ENCODE measurements at regions not wholly inside any gene's neighbourhood (a gene's known extent, or its start where the extent isn't known, plus 50 kb on each side); places are given as distances from the start of the nearest gene placed in this dataset.

DNA sequence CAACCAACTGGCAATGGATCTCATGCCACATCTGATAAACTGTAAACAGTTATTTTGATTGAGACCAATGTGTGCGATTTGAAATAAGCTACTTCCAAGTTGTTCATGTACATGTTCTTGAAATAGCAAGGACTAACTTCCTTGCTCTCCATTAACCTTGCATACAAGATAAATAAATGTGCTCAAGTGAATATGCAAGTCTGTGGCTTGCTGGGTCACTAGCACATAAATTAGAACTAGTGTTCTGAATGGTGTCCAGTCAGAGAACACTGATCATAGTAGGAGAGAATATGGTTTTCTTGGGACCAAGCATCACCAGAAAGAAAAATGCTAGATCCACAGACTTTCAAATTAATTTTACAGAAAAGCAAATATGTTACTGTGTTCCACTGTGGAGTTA is 640.0 kb upstream of the CCDC54 start:
- Mint-ChIP-seq H3K9me3 (peaks cover 0 to 2% (median 0%) of the 10 kb centered on the region in 7 donors), H3K27me3 (no peaks in the 10 kb centered on the region), H3K36me3 (no peaks in the 10 kb centered on the region), H3K27ac (no peak overlapping the region), H3K4me3 (no peak overlapping the region), H3K4me1 (no peaks in the 10 kb centered on the region)
- Histone ChIP-seq H3K27ac (ENCODE audit: insufficient read depth, low read length, poor library complexity, severe bottlenecking) (no peak overlapping the region), H3K4me1 (ENCODE audit: control insufficient read depth, insufficient read depth, low read length, poor library complexity, severe bottlenecking) (no peaks in the 10 kb centered on the region), H3K4me3 (ENCODE audit: low read depth, low read length) (no peak overlapping the region), H3K9me3 (ENCODE audit: control insufficient read depth in 2 of 2, low read length in 2 of 2) (no peaks in the 10 kb centered on the region), H3K36me3 (ENCODE audit: control insufficient read depth, insufficient read depth, low read length) (no peaks in the 10 kb centered on the region), H3K27me3 (ENCODE audit: control insufficient read depth, insufficient read depth, low read length) (no peaks in the 10 kb centered on the region)
- DNase-seq (no peak), ATAC-seq (ENCODE audit: low read depth in 2 of 2) (no peak)

DNA sequence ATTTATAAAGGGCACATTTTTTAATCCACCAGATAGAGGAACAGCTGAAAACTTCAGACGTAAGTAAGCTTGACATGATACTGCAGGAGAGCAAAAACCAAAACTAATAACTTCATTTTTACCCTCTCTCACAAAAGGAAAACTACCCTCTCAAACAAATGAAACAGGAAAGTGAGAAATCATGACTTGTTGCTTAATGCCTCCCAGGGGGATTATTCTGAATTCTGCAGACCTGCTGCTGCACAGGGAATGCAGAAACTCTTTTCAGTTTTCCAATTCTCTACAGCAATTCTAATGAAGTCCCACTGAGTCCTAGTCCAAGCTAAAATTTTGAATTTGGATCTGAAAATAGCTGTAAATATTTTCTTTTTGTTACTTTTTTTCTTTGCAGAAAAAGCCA is 637.1 kb upstream of the CCDC54 start:
- H3K27ac Mint-ChIP-seq = no peak overlapping the region
- Histone ChIP-seq H3K4me3 (ENCODE audit: low read depth, low read length) (no peak overlapping the region), H3K27me3 (ENCODE audit: control insufficient read depth, insufficient read depth, low read length) (no peaks in the 10 kb centered on the region), H3K36me3 (ENCODE audit: control insufficient read depth, insufficient read depth, low read length) (no peaks in the 10 kb centered on the region), H3K9me3 (ENCODE audit: control insufficient read depth in 2 of 2, low read length in 2 of 2) (no peaks in the 10 kb centered on the region), H3K4me1 (ENCODE audit: control insufficient read depth, insufficient read depth, low read length, poor library complexity, severe bottlenecking) (no peaks in the 10 kb centered on the region), H3K27ac (ENCODE audit: insufficient read depth, low read length, poor library complexity, severe bottlenecking) (no peak overlapping the region)
- H3K27me3 Mint-ChIP-seq = no peaks in the 10 kb centered on the region
- H3K9me3 Mint-ChIP-seq = peaks cover 0 to 2% (median 0%) of the 10 kb centered on the region in 7 donors
- H3K4me3 Mint-ChIP-seq = no peak overlapping the region
- H3K36me3 Mint-ChIP-seq = no peaks in the 10 kb centered on the region
- no peaks in the 10 kb centered on the region for H3K4me1 Mint-ChIP-seq
- DNase-seq (no peak), ATAC-seq (ENCODE audit: low read depth in 2 of 2) (no peak)

DNA sequence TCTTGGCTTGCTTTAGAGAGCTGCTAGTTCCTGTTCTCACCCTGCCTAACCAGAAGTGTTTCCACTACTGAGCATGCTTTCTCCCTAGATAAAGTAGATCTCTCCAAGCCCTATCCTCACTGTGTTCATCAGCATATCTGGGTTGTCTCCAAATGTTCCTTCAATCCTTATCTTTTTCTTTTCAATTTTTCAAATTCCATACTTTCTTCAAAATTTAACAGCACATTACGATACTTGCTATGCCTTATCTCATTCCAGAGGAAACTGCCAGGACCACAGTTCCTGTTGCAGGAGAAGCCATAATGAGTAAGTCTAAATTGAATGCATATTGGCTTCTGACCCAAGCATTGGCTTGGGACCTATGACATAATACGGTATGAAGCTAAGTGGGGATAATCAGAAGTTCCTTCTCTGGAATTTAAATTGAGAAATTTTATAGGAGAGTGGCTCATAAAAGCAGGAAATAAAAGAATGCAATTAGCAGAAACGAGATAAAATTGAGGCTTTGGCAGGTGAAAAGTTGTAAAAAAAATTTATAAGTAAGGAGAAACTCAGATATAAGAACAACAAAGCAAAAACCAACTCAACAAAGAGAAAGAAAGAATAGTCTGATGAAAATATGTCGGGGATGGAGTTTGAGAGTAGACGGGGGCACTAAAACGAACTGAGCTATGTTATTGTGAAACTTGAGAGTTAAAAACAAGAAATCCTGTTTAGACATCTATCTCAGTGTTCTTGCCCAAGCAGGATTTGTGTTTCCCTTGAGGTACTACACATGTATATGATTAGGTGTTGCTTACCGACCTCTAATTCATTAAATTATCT is 631.7 kb upstream of the CCDC54 start:
- H3K9me3 ChIP-seq (ENCODE audit: control insufficient read depth in 2 of 2, low read length in 2 of 2) = no peaks in the 10 kb centered on the region
- no peaks in the 10 kb centered on the region for H3K36me3 ChIP-seq (ENCODE audit: control insufficient read depth, insufficient read depth, low read length)
- Mint-ChIP-seq H3K4me1 (no peaks in the 10 kb centered on the region), H3K9me3 (peaks cover 0 to 5% (median 0%) of the 10 kb centered on the region in 7 donors), H3K4me3 (no peak overlapping the region), H3K27me3 (no peaks in the 10 kb centered on the region), H3K27ac (no peak overlapping the region), H3K36me3 (no peaks in the 10 kb centered on the region)
- no peak overlapping the region for H3K4me3 ChIP-seq (ENCODE audit: low read depth, low read length)
- no peaks in the 10 kb centered on the region for H3K27me3 ChIP-seq (ENCODE audit: control insufficient read depth, insufficient read depth, low read length)
- DNase-seq (no peak), ATAC-seq (ENCODE audit: low read depth in 2 of 2) (no peak)
- no peak overlapping the region for H3K27ac ChIP-seq (ENCODE audit: insufficient read depth, low read length, poor library complexity, severe bottlenecking)
- H3K4me1 ChIP-seq (ENCODE audit: control insufficient read depth, insufficient read depth, low read length, poor library complexity, severe bottlenecking) = no peaks in the 10 kb centered on the region

DNA sequence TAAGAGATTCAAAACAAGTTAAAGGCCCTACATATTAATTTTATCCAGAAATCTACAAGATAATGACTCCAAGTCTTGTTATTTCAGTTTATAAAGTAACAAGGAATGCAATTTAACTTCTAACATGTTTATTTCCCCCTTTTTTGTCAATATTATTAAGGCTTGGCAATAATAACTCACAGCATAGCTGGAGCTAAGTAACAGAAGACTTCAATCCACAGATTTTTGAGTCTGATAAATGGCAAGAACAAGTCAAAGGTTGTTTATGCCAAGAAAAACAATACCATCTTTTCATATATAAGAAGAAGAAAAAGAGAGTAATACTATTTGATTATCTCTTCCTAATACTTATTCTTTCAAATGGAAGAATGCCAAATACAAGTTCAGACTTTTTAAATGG is 631.0 kb upstream of the CCDC54 start:
- H3K36me3 Mint-ChIP-seq = no peaks in the 10 kb centered on the region
- no peak overlapping the region for H3K27ac ChIP-seq (ENCODE audit: insufficient read depth, low read length, poor library complexity, severe bottlenecking)
- no peaks in the 10 kb centered on the region for H3K4me1 ChIP-seq (ENCODE audit: control insufficient read depth, insufficient read depth, low read length, poor library complexity, severe bottlenecking)
- no peaks in the 10 kb centered on the region for H3K9me3 ChIP-seq (ENCODE audit: control insufficient read depth in 2 of 2, low read length in 2 of 2)
- H3K27me3 ChIP-seq (ENCODE audit: control insufficient read depth, insufficient read depth, low read length) = no peaks in the 10 kb centered on the region
- no peaks in the 10 kb centered on the region for H3K27me3 Mint-ChIP-seq
- H3K36me3 ChIP-seq (ENCODE audit: control insufficient read depth, insufficient read depth, low read length) = no peaks in the 10 kb centered on the region
- ATAC-seq (ENCODE audit: low read depth in 2 of 2) (no peak), DNase-seq (no peak)
- no peak overlapping the region for H3K4me3 ChIP-seq (ENCODE audit: low read depth, low read length)
- H3K27ac Mint-ChIP-seq = no peak overlapping the region
- H3K4me1 Mint-ChIP-seq = no peaks in the 10 kb centered on the region
- H3K9me3 Mint-ChIP-seq = peaks cover 0 to 5% (median 0%) of the 10 kb centered on the region in 7 donors
- no peak overlapping the region for H3K4me3 Mint-ChIP-seq

DNA sequence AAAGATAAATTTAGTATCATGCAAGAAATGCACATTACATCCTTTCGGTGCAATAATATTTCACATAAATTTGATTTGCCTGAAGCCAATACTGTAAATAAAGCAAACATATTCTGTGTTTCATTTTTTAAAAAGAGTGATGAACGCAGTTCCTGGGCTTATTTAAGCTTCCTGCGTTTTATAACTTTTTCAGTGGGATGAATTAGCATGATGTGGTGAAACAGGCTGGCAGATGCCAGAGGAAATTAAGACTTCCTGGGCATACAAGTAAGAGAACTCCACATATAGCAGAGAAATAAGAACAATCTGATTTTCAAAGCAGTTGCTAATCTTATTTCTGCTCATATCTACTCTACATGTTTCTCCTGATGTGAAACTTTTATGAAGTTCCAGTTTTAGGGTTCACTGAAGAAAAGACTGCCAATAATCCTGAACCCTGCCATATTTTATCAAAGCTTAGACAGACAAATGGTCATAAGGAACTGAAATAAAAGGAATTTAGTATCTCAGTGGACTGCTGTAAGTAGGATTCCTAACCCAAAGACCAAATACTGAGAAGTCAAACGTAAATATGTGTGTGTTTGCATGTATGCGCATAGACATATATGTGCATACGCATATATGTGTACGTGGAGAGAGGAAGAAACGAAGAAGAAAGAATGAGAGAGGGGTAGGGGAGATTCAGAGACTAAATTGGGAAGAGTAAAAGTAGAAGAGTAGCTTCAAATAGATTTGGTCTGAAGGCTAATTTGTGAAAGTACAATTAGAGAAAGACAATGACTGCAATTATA is 628.6 kb upstream of the CCDC54 start:
- Histone ChIP-seq H3K9me3 (ENCODE audit: control insufficient read depth in 2 of 2, low read length in 2 of 2) (no peaks in the 10 kb centered on the region), H3K27ac (ENCODE audit: insufficient read depth, low read length, poor library complexity, severe bottlenecking) (no peak overlapping the region), H3K27me3 (ENCODE audit: control insufficient read depth, insufficient read depth, low read length) (no peaks in the 10 kb centered on the region), H3K4me3 (ENCODE audit: low read depth, low read length) (no peak overlapping the region), H3K4me1 (ENCODE audit: control insufficient read depth, insufficient read depth, low read length, poor library complexity, severe bottlenecking) (no peaks in the 10 kb centered on the region), H3K36me3 (ENCODE audit: control insufficient read depth, insufficient read depth, low read length) (no peaks in the 10 kb centered on the region)
- H3K9me3 Mint-ChIP-seq = peaks cover 0 to 7% (median 0%) of the 10 kb centered on the region in 7 donors
- H3K4me3 Mint-ChIP-seq = no peak overlapping the region
- no peak overlapping the region for H3K27ac Mint-ChIP-seq
- H3K27me3 Mint-ChIP-seq = no peaks in the 10 kb centered on the region
- no peak for ATAC-seq (ENCODE audit: low read depth in 2 of 2)
- H3K36me3 Mint-ChIP-seq = no peaks in the 10 kb centered on the region
- H3K4me1 Mint-ChIP-seq = no peaks in the 10 kb centered on the region
- no peak for DNase-seq

DNA sequence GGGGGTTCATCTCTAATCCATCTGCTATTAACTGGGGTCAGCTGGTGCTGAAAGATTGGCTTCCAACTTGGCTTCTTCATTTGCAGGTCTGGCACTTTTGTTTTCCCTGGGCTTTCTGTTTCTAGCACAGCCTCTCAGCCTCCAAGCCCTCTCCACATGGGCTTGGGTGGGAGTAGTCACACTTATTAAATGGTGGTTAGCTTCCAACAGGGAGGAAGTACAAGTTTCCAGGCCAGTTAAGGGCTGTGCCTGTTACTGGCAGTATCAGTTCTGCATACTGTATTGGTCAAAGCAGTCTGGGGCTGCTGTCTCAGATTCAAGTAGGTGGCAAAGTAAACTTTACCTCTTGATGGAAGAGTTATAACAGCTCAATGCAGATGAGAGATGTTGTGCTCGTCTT is 627.1 kb upstream of the CCDC54 start:
- no peaks in the 10 kb centered on the region for H3K36me3 ChIP-seq (ENCODE audit: control insufficient read depth, insufficient read depth, low read length)
- H3K27ac Mint-ChIP-seq = no peak overlapping the region
- no peaks in the 10 kb centered on the region for H3K27me3 ChIP-seq (ENCODE audit: control insufficient read depth, insufficient read depth, low read length)
- no peak for DNase-seq
- H3K4me3 ChIP-seq (ENCODE audit: low read depth, low read length) = no peak overlapping the region
- no peaks in the 10 kb centered on the region for H3K9me3 ChIP-seq (ENCODE audit: control insufficient read depth in 2 of 2, low read length in 2 of 2)
- no peak for ATAC-seq (ENCODE audit: low read depth in 2 of 2)
- no peaks in the 10 kb centered on the region for H3K4me1 ChIP-seq (ENCODE audit: control insufficient read depth, insufficient read depth, low read length, poor library complexity, severe bottlenecking)
- no peaks in the 10 kb centered on the region for H3K4me1 Mint-ChIP-seq
- no peak overlapping the region for H3K27ac ChIP-seq (ENCODE audit: insufficient read depth, low read length, poor library complexity, severe bottlenecking)
- peaks cover 0 to 10% (median 2%) of the 10 kb centered on the region in 7 donors for H3K9me3 Mint-ChIP-seq
- H3K27me3 Mint-ChIP-seq = no peaks in the 10 kb centered on the region
- H3K4me3 Mint-ChIP-seq = no peak overlapping the region
- H3K36me3 Mint-ChIP-seq = no peaks in the 10 kb centered on the region

DNA sequence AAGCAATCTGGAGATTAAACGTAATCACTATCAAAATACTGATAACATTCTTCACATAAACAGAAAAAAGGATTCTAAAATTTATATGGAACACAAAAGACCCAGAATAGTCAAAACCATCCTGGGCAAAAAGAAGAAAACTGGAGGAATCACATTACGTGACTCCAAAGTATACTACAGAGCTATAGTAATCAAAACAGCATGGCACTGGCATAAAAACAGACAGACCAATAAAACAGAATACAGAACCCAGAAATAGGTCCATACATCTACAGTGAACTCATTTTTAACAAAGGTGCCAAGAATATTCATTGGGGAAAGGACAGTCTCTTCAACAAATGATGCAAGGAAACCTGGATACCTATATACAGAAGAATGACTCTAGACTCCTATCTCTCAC is 621.9 kb upstream of the CCDC54 start:
- Histone ChIP-seq H3K9me3 (ENCODE audit: control insufficient read depth in 2 of 2, low read length in 2 of 2) (no peaks in the 10 kb centered on the region), H3K27ac (ENCODE audit: insufficient read depth, low read length, poor library complexity, severe bottlenecking) (no peak overlapping the region), H3K36me3 (ENCODE audit: control insufficient read depth, insufficient read depth, low read length) (no peaks in the 10 kb centered on the region), H3K4me3 (ENCODE audit: low read depth, low read length) (no peak overlapping the region), H3K27me3 (ENCODE audit: control insufficient read depth, insufficient read depth, low read length) (no peaks in the 10 kb centered on the region), H3K4me1 (ENCODE audit: control insufficient read depth, insufficient read depth, low read length, poor library complexity, severe bottlenecking) (no peaks in the 10 kb centered on the region)
- no peak overlapping the region for H3K4me3 Mint-ChIP-seq
- no peaks in the 10 kb centered on the region for H3K27me3 Mint-ChIP-seq
- ATAC-seq (ENCODE audit: low read depth in 2 of 2) (no peak), DNase-seq (no peak)
- no peaks in the 10 kb centered on the region for H3K36me3 Mint-ChIP-seq
- no peaks in the 10 kb centered on the region for H3K4me1 Mint-ChIP-seq
- no peak overlapping the region for H3K27ac Mint-ChIP-seq
- H3K9me3 Mint-ChIP-seq = peaks cover 3 to 15% (median 6%) of the 10 kb centered on the region in 7 donors
